Choroid plexus epithelial cell (primary cell): ENCODE measurements at regions not wholly inside any gene's neighbourhood (a gene's known extent, or its start where the extent isn't known, plus 50 kb on each side); places are given as distances from the start of the nearest gene placed in this dataset.

Experiments
- DNase-seq: peaks from one replicate; pipeline ENCODE4 v3.0.0-alpha.2; 2010; ENCODE audit warnings: low read depth
- H3K4me3 ChIP-seq: 2 replicates; pipeline ENCODE4 v1.5.1; 2011; ENCODE audit warnings: low read depth, mild to moderate bottlenecking, control low read depth, low read length, moderate library complexity
- CTCF ChIP-seq: conservative IDR thresholded peaks from 2 replicates; pipeline ENCODE4 v1.5.1; 2011; ENCODE audit warnings: low read depth, mild to moderate bottlenecking, control low read depth, inconsistent platforms, low read length, moderate library complexity

GRCh38 chr1:181172082-181172481 is 83.6 kb downstream of the IER5 start:
- H3K4me3 ChIP-seq: no peak overlapping the region
- no peak for DNase-seq
- no peak for TF ChIP-seq CTCF

GRCh38 chr1:181173761-181174447 is 85.4 kb downstream of the IER5 start:
- TF ChIP-seq CTCF: no peak
- no peak for DNase-seq
- H3K4me3 ChIP-seq: no peak overlapping the region

- H3K4me3 ChIP-seq: no peak overlapping the region
- DNase-seq: no peak
- no peak for TF ChIP-seq CTCF
Measured at GRCh38 chr1:181174861-181175260, 86.4 kb downstream of the IER5 start.

GRCh38 chr1:181175356-181175910 is 86.9 kb downstream of the IER5 start:
- no peak for TF ChIP-seq CTCF
- no peak for DNase-seq

GRCh38 chr1:181175955-181176354 is 87.5 kb downstream of the IER5 start:
- H3K4me3 ChIP-seq: no peak overlapping the region
- no peak for DNase-seq
- TF ChIP-seq CTCF: no peak

More at GRCh38 chr1:181175356-181175910, 86.9 kb downstream of the IER5 start:
- no peak overlapping the region for H3K4me3 ChIP-seq

GRCh38 chr1:181178241-181178879 is 89.9 kb downstream of the IER5 start:
- no peak for DNase-seq
- no peak overlapping the region for H3K4me3 ChIP-seq
- no peak for TF ChIP-seq CTCF
